Panc1 (cell line): ENCODE measurements at regions not wholly inside any gene's neighbourhood (a gene's known extent, or its start where the extent isn't known, plus 50 kb on each side); places are given as distances from the start of the nearest gene placed in this dataset.

Experiments used
- CTCF ChIP-seq: fragments of 450-650 bp; IDR thresholded peaks from 2 replicates; pipeline ENCODE4 v1.5.1; 2017; ENCODE audit warnings: mild to moderate bottlenecking
- POLR2AphosphoS5 ChIP-seq: IDR thresholded peaks from 2 replicates; pipeline ENCODE4 v1.6.1; 2012; ENCODE audit warnings: mild to moderate bottlenecking, low read depth, low read length, moderate library complexity
- REST ChIP-seq, 2 experiments: IDR thresholded peaks; 2 replicates each; pipeline ENCODE4 v1.6.1; 2011 to 2012; ENCODE audit warnings: low read depth in 2 of 2, control low read depth in 1 of 2, low read length in 1 of 2, mild to moderate bottlenecking in 1 of 2, moderate library complexity in 1 of 2; ENCODE audit not compliant: insufficient read depth in 1 of 2

GRCh38 chr15:85956532-85957275 is 123.0 kb upstream of the AGBL1 start:
- TF ChIP-seq CTCF (no peak), POLR2AphosphoS5 (no peak), REST (IDR thresholded peaks at IDR 0.05; ENCODE audit: insufficient read depth in 1 of 2, low read depth in 2 of 2, low read length in 1 of 2) (no peak)
